H9 (cell line): ENCODE measurements at regions not wholly inside any gene's neighbourhood (a gene's known extent, or its start where the extent isn't known, plus 50 kb on each side); places are given as distances from the start of the nearest gene placed in this dataset.

ENCODE experiments used
- DNase-seq: peaks from one replicate; pipeline ENCODE4 v3.0.0-alpha.2; 2017
- H2AFZ ChIP-seq: one replicate; pipeline ENCODE4 v1.6.1; 2013; ENCODE audit warnings: mild to moderate bottlenecking, low read length, control low read depth, moderate library complexity
- H2AK5ac ChIP-seq: 2 replicates; pipeline ENCODE4 v1.6.1; 2013; ENCODE audit warnings: low read length, control low read depth, mixed read lengths; ENCODE audit not compliant: insufficient read length
- H2BK120ac ChIP-seq: one replicate; pipeline ENCODE4 v1.6.1; 2013; ENCODE audit warnings: low read depth, mild to moderate bottlenecking, low read length, control low read depth, inconsistent platforms; ENCODE audit not compliant: poor library complexity, severe bottlenecking
- H2BK12ac ChIP-seq: 2 replicates; pipeline ENCODE4 v1.6.1; 2013; ENCODE audit warnings: low read length, control low read depth, mixed read lengths, low read depth; ENCODE audit not compliant: insufficient read length
- H2BK15ac ChIP-seq: 2 replicates; pipeline ENCODE4 v1.6.1; 2013; ENCODE audit warnings: low read depth, low read length, control low read depth
- H2BK20ac ChIP-seq: one replicate; pipeline ENCODE4 v1.6.1; 2013; ENCODE audit warnings: low read depth, mild to moderate bottlenecking, low read length, control low read depth, inconsistent platforms; ENCODE audit not compliant: poor library complexity, severe bottlenecking
- H2BK5ac ChIP-seq: 2 replicates; pipeline ENCODE4 v1.6.1; 2013; ENCODE audit warnings: low read length, control low read depth, mixed read lengths; ENCODE audit not compliant: insufficient read length
- H3K14ac ChIP-seq: 2 replicates; pipeline ENCODE4 v1.6.1; 2013; ENCODE audit warnings: low read length, control low read depth; ENCODE audit not compliant: insufficient read depth
- H3K18ac ChIP-seq: 2 replicates; pipeline ENCODE4 v1.6.1; 2013; ENCODE audit warnings: low read depth, mild to moderate bottlenecking, mixed read lengths, low read length, control low read depth; ENCODE audit not compliant: insufficient read length
- H3K23ac ChIP-seq: 2 replicates; pipeline ENCODE4 v1.6.1; 2013; ENCODE audit warnings: low read length, control low read depth, mixed read lengths, low read depth; ENCODE audit not compliant: insufficient read length
- H3K23me2 ChIP-seq: 2 replicates; pipeline ENCODE4 v1.6.1; 2013; ENCODE audit warnings: low read depth, mild to moderate bottlenecking, mixed read lengths, low read length, control low read depth; ENCODE audit not compliant: insufficient read length, poor library complexity, severe bottlenecking
- H3K27ac ChIP-seq: 2 replicates; pipeline ENCODE4 v1.5.1; 2013; ENCODE audit warnings: low read length, control low read depth, mixed read lengths, low read depth; ENCODE audit not compliant: insufficient read length
- H3K27me3 ChIP-seq: 2 replicates; pipeline ENCODE4 v1.6.1; 2013; ENCODE audit warnings: low read length, control low read depth, inconsistent platforms; ENCODE audit not compliant: insufficient read depth
- H3K4ac ChIP-seq: 2 replicates; pipeline ENCODE4 v1.6.1; 2013; ENCODE audit warnings: low read depth, mild to moderate bottlenecking, control low read depth, inconsistent platforms, low read length, moderate library complexity
- H3K4me1 ChIP-seq: 2 replicates; pipeline ENCODE4 v1.6.1; 2013; ENCODE audit warnings: low read length, control low read depth, inconsistent platforms; ENCODE audit not compliant: insufficient read depth
- H3K4me2 ChIP-seq: 2 replicates; pipeline ENCODE4 v1.6.1; 2013; ENCODE audit warnings: low read length, control low read depth, mixed read lengths; ENCODE audit not compliant: insufficient read length, insufficient read depth
- H3K56ac ChIP-seq: 2 replicates; pipeline ENCODE4 v1.6.1; 2013; ENCODE audit warnings: low read depth, mild to moderate bottlenecking, mixed read lengths, low read length, control low read depth; ENCODE audit not compliant: insufficient read length
- H3K79me1 ChIP-seq: 2 replicates; pipeline ENCODE4 v1.6.1; 2013; ENCODE audit warnings: low read depth, mild to moderate bottlenecking, moderate library complexity, low read length, control low read depth, inconsistent platforms; ENCODE audit not compliant: insufficient read depth, poor library complexity, severe bottlenecking
- H3K79me2 ChIP-seq: 2 replicates; pipeline ENCODE4 v1.6.1; 2013; ENCODE audit warnings: low read length, control low read depth, inconsistent platforms; ENCODE audit not compliant: insufficient read depth
- H3K9ac ChIP-seq: 2 replicates; pipeline ENCODE4 v1.6.1; 2013; ENCODE audit warnings: low read length, control low read depth, mixed read lengths; ENCODE audit not compliant: insufficient read length; ENCODE audit errors: extremely low read depth
- H3K9me3 ChIP-seq: one replicate; pipeline ENCODE4 v1.6.1; 2013; ENCODE audit warnings: low read depth, low read length, inconsistent platforms; ENCODE audit not compliant: control insufficient read depth
- H3T11ph ChIP-seq: one replicate; pipeline ENCODE4 v1.6.1; 2013; ENCODE audit warnings: mild to moderate bottlenecking, low read length, control low read depth, inconsistent platforms
- H4K20me1 ChIP-seq: one replicate; pipeline ENCODE4 v1.6.1; 2013; ENCODE audit not compliant: control insufficient read depth, insufficient read length, insufficient read depth
- H4K5ac ChIP-seq: 2 replicates; pipeline ENCODE4 v1.6.1; 2013; ENCODE audit warnings: low read depth, mild to moderate bottlenecking, mixed read lengths, low read length, control low read depth; ENCODE audit not compliant: insufficient read length
- H4K8ac ChIP-seq: replicated peaks from 2 replicates; pipeline ENCODE4 v1.6.1; 2013; ENCODE audit warnings: low read length, control low read depth, mixed read lengths, low read depth; ENCODE audit not compliant: insufficient read length
- H4K91ac ChIP-seq: 2 replicates; pipeline ENCODE4 v1.6.1; 2013; ENCODE audit warnings: low read depth, mild to moderate bottlenecking, moderate library complexity, mixed read lengths, low read length, control low read depth; ENCODE audit not compliant: insufficient read length
- H3K27ac Mint-ChIP-seq, 3 experiments: 2 replicates in 2 of 3; 3 replicates in 1 of 3; pipeline ENCODE4 v1.8.0; 2020 to 2021; ENCODE audit warnings: mixed read lengths in 3 of 3, mild to moderate bottlenecking in 1 of 3, moderate library complexity in 1 of 3
- H3K27me3 Mint-ChIP-seq: 2 replicates; pipeline ENCODE4 v1.8.0; 2021; ENCODE audit warnings: low read depth, mild to moderate bottlenecking, moderate library complexity, mixed read lengths
- H3K36me3 Mint-ChIP-seq, 3 experiments: 2 replicates in 2 of 3; 3 replicates in 1 of 3; pipeline ENCODE4 v1.8.0; 2020 to 2021; ENCODE audit warnings: low read depth in 3 of 3, mixed read lengths in 3 of 3; ENCODE audit not compliant: insufficient read depth in 1 of 3
- H3K4me1 Mint-ChIP-seq, 2 experiments: 2 replicates each; pipeline ENCODE4 v1.8.0; 2020; ENCODE audit warnings: mixed read lengths in 2 of 2
- H3K4me3 Mint-ChIP-seq, 2 experiments: 2 replicates in 1 of 2; 3 replicates in 1 of 2; pipeline ENCODE4 v1.8.0; 2020 to 2021; ENCODE audit warnings: mild to moderate bottlenecking in 2 of 2, mixed read lengths in 2 of 2, moderate library complexity in 1 of 2
- H3K9me3 Mint-ChIP-seq, 2 experiments: 2 replicates in 1 of 2; 3 replicates in 1 of 2; pipeline ENCODE4 v1.8.0; 2020; ENCODE audit warnings: mild to moderate bottlenecking in 2 of 2, mixed read lengths in 2 of 2, moderate library complexity in 1 of 2
- WGBS: extraction: QIAGEN DNeasy Blood & Tissue Kit; methylation state at CpG from one replicate; pipeline ENCODE4 v1.1.7; 2013; ENCODE audit warnings: missing lambda C conversion rate, low lambda C conversion rate, mixed read lengths; ENCODE audit not compliant: insufficient read length; ENCODE audit errors: extremely low coverage; 5-methylcytosine and 5-hydroxymethylcytosine counted together
- TF ChIP-seq, protein P1 (sequence below): fragments of 200-600 bp; sonication (generic); conservative IDR thresholded peaks from 3 replicates; pipeline ENCODE4 v1.8.0; 2021; ENCODE audit warnings: antibody characterized with exemption, mild to moderate bottlenecking

DNA sequence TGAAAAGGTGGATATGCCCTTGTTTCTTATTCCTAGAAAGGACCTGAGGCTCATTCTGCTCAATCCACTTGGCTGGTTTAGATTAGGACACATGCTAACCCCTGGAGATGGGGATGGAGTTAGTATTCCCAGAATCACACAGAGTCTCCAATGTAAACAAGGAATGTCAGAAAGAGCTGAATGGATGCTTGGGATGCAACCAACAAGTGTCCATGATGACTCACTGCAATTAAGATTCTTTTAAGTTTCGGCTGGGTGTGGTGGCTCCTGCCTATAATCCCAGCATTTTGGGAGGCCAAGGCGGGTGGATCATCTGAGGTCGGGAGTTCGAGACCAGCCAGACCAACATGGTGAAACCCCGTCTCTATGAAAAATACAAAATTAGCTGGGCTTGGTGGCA lies 315.5 kb upstream of the AZI2 start:
- Mint-ChIP-seq H3K27me3 (no peaks in the 10 kb centered on the region), H3K27ac (no peak overlapping the region), H3K36me3 (no peaks in the 10 kb centered on the region), H3K9me3 (no peaks in the 10 kb centered on the region), H3K4me3 (no peak overlapping the region), H3K4me1 (peaks cover 3 to 6% of the 10 kb centered on the region in 2 experiments; a peak in 3 of 4 replicates)
- Histone ChIP-seq H3T11ph (no peak overlapping the region), H3K9ac (no peak overlapping the region), H2BK15ac (no peak overlapping the region), H3K79me2 (no peaks in the 10 kb centered on the region), H2BK5ac (no peak overlapping the region), H3K4me1 (no peaks in the 10 kb centered on the region), H3K23ac (no peak overlapping the region), H3K4ac (no peak overlapping the region), H3K79me1 (no peaks in the 10 kb centered on the region), H2BK120ac (no peak overlapping the region), H3K14ac (no peak overlapping the region), H2BK20ac (no peak overlapping the region), H2BK12ac (no peak overlapping the region), H4K8ac (no peak overlapping the region), H4K91ac (no peak overlapping the region), H2AFZ (no peak overlapping the region), H3K27me3 (no peaks in the 10 kb centered on the region), H3K18ac (no peak overlapping the region), H3K27ac (no peak overlapping the region), H2AK5ac (no peak overlapping the region), H3K23me2 (no peaks in the 10 kb centered on the region), H4K5ac (no peak overlapping the region), H3K56ac (no peak overlapping the region), H4K20me1 (no peaks in the 10 kb centered on the region), H3K9me3 (no peaks in the 10 kb centered on the region), H3K4me2 (no peak overlapping the region)
- WGBS: no CpG with 5 or more reads among the region's 5 CpGs
- TF ChIP-seq, protein P1, sequence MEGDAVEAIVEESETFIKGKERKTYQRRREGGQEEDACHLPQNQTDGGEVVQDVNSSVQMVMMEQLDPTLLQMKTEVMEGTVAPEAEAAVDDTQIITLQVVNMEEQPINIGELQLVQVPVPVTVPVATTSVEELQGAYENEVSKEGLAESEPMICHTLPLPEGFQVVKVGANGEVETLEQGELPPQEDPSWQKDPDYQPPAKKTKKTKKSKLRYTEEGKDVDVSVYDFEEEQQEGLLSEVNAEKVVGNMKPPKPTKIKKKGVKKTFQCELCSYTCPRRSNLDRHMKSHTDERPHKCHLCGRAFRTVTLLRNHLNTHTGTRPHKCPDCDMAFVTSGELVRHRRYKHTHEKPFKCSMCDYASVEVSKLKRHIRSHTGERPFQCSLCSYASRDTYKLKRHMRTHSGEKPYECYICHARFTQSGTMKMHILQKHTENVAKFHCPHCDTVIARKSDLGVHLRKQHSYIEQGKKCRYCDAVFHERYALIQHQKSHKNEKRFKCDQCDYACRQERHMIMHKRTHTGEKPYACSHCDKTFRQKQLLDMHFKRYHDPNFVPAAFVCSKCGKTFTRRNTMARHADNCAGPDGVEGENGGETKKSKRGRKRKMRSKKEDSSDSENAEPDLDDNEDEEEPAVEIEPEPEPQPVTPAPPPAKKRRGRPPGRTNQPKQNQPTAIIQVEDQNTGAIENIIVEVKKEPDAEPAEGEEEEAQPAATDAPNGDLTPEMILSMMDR: no peak
- DNase-seq: no peak
